Ramos (cell line): ENCODE measurements at regions not wholly inside any gene's neighbourhood (a gene's known extent, or its start where the extent isn't known, plus 50 kb on each side); places are given as distances from the start of the nearest gene placed in this dataset.

Experiments used
- in situ Hi-C: fragments of 300-500 bp; cut with MboI; formaldehyde crosslinking; loops from one replicate; pipeline ENCODE4 v1.14.3; 2022; ENCODE audit warnings: low sequenced_read_pairs; ENCODE audit not compliant: unreplicated experiment

DNA sequence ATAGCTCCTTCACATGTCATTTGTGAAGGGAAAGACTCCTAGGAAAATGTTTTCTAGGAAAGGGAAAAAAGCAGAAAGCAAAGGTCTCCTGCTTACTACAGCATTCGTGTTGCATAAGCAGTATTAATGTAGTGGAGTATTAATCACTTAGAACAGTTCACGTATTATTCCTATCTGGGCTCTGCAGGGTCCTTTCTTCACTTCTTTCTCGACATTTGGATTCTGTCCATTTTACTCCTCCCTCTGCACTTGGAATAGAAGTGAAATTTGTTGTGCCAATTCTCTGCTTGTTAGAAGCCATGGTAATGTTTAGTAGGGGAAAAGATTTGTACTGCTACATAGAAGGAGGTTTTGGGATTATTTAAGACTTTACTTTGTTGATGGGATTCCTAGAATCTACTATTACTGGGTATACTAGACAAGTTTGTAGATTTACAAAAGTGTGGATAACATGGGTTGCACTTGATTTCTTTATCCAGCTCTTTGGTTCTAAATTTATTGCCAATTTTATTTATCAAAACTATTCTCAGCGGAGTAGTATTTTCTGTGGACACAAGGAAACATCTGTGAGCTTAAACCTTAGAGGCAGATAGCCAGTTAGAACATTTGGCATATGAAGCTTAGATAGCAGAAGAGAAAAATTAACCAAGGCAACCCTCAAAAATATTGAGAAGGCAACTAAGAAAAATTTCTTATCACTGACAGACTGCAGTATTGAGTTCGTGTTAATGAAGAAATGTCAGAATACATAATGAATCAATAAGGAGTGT lies 108.4 kb upstream of the ESR1 start:
- in situ Hi-C loops = no loop called here

DNA sequence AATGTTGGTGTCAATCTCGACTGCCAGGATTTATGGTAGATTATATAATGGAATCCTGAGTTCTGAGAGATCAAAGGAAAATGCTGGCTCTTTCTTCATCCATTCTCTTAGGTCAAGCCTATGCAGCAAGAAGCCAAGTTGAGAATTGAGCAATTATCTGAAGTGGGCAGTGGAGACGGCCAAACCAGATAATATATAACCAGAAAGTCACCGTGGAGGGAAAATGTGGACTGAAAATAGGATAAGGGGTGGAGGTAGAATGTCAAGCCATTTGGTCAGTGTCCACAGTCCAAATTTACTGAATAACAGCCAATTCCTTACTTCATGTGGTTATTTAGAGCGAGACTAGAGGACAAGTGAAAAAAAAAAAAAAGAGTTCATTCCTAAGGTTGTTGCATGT lies 107.8 kb upstream of the ESR1 start:
- in situ Hi-C loops = no loop called here

DNA sequence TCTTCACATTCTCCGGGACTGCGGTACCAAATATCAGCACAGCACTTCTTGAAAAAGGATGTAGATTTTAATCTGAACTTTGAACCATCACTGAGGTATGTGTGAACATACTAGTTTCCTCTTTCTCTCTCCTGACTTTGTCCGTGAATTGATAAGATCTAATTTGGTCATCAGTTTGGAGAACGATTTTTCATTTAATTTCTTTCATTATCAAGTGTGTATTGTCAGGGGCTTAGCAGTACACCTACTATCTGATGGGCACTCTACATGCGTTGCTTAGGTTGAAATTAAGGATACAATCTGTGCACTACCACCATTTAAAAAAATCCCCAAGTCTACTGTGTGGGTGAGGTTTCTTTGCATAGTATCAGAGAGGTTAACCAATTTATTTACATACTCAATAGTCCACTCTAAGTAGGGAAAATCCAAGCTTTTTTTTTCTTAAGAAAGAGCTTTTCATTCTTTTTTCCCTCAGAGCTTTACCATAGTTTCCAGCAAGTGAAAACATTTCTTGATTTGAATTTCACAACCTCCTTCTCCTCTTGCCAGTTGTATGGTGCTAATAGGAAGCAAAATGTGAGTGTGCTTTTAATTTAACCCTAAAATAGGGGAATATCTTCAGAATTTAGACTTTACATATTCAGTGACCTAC lies 105.4 kb upstream of the ESR1 start:
- in situ Hi-C loops = no loop called here

DNA sequence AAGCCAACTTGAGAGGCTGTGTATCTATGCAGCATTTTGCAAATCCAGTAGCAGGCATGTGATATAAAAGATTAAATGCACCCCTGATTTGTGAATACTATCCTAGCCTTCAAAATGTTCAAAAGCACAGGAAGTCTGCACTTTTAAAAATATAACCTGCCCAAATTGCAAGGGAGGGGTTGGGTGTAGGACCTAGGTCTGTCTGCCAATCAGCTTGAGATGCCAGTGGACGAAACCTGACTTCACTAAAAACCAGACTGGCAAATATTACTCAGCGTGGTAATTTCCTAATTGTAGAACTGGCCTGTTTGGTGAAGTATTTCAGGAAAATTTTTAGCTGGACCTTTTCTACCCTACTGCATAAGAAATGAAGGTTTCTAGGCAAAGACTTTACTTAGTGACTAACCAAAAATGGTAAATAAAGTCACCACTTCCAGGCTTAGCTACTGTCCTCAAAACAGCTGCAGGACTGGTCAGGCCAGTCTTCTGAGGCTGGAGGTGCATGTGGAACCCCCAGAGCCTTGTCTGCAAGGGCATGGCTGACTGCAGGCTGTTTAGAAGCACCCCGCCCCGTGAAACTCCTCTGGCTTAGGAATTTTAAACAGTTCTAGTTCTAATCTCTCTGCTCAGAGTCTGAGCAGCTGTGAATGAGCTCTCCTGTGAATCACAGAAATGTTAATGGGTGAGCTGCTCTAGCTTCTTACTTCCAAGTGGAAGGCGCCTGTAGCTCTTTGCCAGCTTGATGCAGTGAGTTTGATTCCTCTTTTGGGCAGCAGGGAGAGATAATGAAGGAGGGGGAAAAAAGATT lies 104.4 kb upstream of the ESR1 start:
- in situ Hi-C loops = no loop called here

DNA sequence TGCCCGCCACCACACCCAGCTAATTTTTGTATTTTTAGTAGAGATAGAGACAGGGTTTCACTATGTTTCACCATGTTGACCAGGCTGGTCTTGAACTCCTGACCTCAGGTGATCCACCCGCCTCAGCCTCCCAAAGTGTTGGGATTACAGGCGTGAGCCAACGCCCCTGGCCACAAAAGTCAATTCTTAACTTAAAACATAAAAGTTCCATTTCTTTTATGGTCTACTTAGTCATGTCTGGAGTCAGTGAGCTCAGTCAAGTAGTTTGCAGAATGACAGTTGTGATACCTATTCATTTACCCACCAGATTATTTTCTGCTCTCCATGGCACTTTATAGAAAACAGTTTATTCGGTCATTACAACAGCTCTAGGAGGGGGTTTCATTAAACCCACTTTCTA lies 103.1 kb upstream of the ESR1 start:
- in situ Hi-C loops = no loop called here

DNA sequence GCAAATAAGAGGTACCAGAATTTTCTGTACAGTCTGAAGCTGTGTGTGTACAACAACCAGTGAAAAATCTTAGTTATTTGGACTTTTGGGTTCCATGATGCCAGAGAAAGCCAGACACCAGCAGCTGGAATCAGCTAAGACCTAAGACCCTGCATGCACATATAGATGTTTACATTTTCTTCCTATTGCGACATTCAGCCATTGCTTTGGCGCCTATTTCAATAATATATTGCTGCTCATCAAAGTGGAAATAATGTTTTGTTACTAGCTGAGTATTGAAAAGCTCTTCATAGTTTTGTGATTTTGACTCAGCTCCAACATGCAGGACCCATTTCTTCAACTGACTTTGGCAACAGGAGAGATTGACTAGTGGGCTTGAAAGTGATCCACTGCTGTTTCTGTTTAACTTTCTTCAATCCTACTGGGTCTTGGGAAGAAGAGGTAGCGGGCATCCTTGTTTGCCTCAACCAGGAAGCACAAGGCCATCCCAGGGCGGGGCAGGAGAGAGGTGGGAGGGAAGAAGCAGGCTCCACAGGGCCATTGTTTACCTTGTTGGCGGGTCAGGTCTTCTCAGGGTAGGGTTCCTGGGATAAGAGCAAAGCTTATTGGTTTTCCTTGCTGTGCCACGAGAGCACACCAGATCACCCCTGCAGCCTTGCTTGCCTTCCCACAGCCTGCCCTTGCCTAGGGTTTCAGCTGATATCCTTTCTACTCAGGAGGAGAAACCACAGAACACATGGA lies 101.3 kb upstream of the ESR1 start:
- in situ Hi-C loops = no loop called here

DNA sequence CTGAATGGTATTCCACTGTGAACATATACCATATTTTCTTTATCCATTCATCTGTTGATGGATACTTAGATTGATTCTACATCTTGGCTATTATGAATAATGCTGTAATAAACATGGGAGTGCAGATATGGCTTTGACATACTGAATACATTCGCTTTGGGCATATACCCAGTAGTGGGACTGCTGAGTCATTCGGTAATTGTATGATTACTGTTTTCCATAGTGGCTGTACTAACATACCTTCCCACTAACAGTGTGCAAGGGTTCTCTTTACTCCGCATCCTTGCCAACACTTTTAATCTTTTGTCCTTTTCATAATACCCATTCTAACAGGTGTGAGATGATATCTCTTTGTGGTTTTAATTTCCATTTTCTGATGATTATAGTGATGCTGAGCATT lies 98.2 kb upstream of the ESR1 start:
- in situ Hi-C loops = no loop called here

DNA sequence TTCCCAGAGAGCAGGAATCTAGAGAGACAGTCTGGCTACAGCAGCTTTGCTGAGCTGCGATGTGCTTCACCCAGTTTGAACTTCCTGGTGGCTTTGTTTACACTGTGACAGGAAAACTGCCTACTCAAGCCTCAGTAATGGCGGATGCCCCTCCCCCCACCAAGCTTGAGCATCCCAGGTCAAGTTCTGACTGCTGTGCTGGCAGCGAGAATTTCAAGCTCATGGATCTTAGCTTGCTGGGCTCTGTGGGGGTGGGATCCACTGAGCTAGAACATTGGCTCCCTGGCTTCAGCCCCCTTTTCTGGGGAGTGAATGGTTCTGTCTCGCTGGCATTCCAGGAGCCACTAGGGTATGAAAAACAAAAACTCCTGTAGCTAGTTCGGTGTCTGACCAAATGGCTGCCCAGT lies 91.0 kb upstream of the ESR1 start:
- in situ Hi-C loops = no loop called here

DNA sequence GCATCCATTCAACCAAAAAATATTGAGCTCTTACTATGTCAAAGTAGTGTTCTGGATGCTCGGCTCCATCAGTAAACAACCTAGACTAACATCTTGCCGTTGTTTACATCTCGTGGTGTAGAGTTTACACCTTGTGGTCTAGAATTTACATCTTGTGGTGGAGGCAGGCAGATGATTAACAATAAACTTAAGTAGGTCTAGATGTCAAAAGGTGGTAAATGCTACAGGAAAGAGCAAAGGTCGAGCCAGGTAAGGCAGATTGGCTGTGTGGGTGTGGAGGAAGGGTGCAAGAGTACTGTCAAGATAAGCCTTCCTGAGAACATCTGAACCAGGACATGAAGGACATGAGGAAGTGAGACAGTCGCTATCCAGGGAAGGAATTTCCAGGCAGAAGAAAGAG lies 88.4 kb upstream of the ESR1 start:
- in situ Hi-C loops = no loop called here

DNA sequence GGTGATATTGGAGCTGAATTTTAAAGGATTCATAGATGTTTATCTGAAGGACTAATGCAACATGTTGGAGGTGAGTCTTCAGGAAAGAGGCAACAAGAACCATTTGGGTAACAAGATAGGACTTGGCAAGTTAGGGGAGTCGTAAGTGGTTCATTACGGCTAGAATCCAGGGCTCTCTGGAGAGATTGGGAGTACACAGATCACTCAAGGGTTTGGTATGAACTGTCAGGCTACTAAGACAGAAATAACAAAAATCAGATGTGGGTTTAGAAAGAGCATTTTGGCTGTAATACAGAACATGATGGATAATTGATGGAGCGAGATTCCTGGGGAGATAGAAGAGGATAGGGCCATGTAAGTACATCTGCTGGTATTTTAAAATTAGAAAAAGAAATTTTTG lies 86.3 kb upstream of the ESR1 start:
- in situ Hi-C loops = no loop called here

DNA sequence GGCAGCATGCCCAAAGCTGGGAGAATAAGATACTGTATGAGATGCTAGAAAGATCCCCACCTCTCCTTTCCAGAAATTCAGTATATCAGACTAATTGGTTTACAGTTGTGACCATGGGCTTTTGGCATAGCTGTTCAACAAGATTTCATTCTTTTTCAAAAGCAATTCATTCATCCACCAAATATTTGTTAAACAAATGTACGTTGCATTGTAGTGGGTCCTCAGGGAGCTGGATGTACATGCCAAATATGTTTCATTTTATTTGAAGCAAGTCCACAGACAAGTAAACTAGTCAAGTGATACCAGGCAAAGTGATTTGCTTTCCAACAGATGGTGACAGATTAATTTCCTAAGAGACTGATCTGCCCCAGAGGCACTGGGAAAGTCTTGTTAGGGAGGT lies 85.8 kb upstream of the ESR1 start:
- in situ Hi-C loops = no loop called here

DNA sequence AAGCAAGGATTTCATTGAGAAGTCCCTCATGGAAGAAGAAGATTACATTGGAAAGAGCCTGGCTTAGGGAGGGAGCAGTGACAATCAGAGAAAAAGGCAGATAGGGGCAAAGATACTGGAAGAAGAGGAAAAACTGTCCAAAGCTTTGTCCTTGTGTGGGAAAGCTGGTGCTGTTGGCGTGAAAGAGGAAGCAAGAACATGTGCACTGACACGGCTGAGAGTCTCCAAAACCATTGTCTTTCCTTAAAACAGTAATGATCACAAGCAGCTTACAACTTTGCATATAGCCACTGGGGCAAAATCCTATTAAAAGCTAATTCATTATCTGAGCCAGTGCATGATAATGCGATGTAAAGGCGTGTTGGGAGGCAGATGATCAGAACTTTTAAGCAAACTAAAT lies 85.1 kb upstream of the ESR1 start:
- in situ Hi-C loops = no loop called here

DNA sequence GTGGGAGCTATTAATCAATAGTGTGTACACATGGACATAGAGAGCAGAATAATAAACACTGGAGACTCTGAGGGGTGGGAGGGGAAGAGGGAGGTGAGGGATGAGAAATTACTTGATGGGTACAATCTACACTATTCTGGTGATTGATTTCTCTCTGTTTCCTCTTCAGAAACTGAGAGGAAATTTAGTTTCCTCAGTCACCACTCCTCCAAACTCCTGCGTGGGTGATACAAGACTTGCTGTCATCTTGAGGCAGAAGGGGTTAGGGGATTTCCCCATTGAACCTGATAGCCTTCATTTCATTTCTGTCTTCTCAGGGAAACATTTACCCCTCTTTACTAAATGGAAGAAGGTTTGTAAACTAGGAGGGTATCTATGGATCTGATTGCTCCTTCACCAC lies 84.3 kb upstream of the ESR1 start:
- in situ Hi-C loops = no loop called here

DNA sequence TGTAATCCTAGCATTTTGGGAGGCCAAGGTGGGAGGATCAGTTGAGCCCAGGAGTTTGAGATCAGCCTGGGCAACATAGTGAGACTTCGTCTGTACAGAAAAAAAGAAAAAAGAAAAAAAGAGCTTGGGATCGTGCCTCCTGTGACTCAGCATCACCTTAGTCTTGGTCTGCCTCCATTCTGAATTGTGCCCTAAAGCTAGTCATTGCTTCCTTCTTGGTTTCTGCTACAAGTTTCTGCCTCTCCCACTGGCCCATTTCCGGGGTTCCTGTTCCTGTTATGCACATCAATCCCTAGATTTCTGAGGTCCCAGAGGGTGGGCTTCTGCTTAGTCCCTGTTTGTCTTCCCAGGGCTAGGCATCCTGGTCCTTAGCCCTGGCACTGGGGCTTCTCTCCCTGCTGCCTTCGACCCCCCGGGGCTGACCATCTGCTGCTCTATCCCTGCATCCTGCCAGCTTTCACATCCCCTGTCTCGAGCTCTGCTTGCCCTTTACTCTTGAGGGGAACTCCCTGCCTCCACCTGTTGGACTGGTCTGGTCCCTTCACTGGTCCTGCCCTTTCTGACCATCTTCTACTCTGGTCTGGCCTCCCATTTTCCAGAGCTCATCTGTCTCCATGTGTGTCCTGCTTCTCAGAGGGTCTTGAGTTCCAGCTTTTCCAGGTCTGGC lies 77.5 kb upstream of the ESR1 start:
- in situ Hi-C loops = no loop called here

DNA sequence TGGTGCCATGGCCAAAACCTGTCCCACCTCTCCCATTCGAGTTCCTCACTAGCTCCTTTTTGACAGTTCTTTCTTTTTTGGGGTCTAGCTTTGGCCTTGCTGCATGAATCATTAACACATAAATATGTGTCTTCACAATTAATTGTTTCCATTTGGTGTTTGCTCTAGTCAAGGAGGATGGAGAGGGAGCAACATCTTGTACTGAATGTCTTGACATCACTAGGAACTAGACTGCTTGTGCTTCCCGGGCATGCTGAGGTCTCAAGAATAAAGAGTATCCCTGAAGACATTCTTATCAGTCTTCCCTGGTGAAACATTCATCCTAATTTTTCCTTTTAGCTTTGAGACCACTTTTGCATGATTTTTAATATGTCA lies 77.0 kb upstream of the ESR1 start:
- in situ Hi-C loops = no loop called here

DNA sequence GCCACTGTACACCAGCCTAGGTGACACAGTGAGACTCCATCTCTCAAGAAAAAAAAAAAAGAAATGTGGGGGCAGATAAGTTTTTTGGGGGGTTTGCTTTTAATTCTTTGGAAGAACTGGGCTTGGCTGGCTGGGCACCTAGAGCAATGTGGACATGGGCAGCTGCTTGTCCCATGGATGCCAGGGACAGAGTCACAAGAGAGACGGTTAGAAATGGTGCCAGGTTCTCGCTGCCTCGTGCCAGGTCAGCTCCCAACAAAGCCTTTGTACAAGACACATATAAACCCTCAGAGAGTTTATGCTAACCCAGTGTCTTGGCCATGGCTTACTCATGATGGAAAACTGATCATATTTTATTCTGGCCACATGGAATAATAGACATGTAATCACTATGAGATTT lies 76.2 kb upstream of the ESR1 start:
- in situ Hi-C loops = no loop called here

DNA sequence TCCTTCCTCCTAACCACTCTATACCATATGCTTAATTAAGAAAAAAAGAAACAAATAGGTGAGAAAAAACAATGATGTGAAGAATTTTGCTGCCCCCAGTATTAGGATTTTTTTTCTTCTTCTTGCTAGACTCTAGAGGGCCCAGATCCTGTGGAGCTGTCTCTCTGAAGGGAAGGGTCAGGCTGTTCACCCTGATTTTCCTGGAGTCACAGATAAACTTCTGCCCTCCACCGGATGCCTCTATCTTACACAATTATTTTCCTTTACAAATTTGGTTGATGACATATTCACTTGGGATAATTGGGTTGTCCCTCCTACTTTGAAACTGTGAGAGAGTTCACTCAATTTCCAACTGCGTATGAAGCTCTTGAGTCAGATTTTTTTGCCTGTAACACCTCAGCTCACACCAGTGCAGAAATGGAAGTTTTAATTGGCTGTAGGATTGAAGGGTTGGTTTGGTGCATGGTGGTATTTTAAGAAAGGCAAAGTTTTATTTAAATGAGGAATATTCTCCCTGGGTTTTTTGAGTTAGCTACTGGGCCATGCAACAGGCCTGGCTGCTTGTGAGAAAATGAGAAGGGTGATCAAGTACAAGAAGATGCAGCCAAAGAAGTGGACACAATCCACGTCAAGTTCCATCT lies 73.7 kb upstream of the ESR1 start:
- in situ Hi-C loops = no loop called here

DNA sequence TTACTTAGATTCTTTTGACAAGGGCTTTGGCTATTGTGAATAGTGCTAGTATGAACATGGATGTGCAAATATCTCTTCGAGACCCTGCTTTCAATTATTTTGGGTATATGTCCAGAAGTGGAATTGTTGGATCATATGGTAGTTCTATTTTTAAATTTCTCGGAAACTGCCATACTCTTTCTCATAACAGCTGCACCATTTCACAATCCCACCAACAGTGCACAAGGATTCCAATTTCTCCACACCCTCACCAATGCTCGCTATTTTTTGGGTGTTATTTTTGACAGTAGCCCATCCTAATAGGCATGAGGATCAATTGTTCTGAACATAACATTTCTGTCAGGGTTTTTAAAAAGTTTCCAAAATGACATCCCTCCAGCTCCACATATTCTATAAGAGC lies 69.2 kb upstream of the ESR1 start:
- in situ Hi-C loops = no loop called here

DNA sequence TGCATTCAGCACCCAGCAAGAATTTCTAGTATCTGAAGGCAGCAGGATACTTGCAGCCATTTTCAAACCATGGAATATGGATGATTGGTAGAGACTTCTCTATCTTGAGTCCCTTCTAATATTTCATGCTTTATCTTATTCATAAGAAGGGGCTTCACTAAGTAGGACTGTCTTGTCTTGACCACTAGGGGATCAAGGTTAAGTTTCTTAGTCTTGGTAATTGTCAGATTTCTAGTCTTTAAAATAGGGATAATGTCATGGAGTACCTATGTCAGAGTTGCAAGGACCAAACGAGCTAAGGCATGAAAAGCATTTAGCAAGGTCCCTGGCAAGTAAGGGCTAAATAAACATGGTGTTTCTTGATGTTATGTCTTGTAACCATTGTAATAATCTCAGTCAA lies 68.5 kb upstream of the ESR1 start:
- in situ Hi-C loops = no loop called here

DNA sequence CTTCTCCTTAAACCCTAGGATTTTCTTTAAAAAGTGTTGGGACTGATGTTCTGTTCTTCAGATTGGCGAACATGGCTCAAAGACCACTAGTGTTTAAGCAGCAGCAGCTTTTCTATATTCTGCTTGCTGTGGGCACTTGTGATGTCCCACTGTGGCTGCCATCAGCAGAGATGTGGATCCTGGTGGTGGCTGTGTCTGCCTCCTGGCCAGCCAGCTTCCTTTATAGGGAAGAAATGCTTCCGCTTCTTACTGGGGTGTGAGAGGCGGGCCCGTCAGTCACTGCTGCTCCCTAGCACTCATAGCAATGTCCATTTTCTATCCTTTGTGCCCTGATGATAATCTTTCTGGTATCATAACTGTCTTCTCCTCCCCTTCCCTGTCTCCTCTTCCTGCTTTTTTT lies 66.7 kb upstream of the ESR1 start:
- in situ Hi-C loops = no loop called here
